Activated CD4-positive, alpha-beta T cell treated with anti-CD3 and anti-CD28 coated beads, Interleukin-2, amount 50 U/mL, for 4 hours (primary cell): ENCODE measurements at regions not wholly inside any gene's neighbourhood (a gene's known extent, or its start where the extent isn't known, plus 50 kb on each side); places are given as distances from the start of the nearest gene placed in this dataset.
"Not testable (repeated sequence)": the region's sequence is repeated elsewhere in the genome, so short reads cannot be mapped to it uniquely, and the experiment has no call there.

Experiments used
- DNase-seq, 2 experiments: peaks; one replicate each; pipeline ENCODE4 v3.0.0-alpha.2; 2020

DNA sequence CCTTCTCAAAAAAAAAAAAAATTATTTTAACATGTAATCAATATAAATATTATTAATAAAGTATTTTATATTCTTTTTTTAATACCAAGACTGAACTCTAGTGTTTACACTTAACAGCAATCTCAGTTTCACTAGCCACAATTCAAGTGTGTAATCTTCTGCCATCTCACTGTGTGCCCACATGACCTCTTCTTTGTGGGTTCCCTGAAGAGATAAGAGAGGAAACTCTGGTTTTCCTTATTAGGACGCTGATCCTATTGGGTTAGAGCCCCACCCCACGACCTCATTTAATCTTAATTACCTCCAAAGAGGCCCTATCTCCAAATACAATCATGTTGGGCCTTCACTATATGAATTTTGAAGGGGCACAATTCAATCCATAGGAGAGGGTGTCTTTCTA lies 177.6 kb downstream of the STK31 start:
- no peak for DNase-seq

DNA sequence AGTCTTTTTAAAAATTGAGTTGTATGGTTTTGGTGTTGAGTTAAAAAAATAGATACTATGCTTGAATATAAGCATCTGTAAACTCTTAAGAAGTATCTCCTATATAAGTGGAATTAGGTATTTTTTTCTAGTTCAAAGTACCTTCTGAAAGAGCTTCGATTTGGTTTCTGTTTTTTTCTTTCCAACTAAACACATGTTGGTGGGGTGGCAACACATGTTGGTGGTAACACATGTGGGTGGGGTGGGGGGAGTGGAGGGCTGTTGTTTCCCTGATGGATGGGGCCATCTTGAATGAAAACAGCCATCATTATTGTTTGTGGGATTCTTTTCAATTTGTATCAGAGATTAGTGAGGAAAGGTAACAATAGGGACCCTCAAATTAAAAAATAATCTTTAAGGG lies 178.9 kb downstream of the STK31 start:
- no peak for DNase-seq

DNA sequence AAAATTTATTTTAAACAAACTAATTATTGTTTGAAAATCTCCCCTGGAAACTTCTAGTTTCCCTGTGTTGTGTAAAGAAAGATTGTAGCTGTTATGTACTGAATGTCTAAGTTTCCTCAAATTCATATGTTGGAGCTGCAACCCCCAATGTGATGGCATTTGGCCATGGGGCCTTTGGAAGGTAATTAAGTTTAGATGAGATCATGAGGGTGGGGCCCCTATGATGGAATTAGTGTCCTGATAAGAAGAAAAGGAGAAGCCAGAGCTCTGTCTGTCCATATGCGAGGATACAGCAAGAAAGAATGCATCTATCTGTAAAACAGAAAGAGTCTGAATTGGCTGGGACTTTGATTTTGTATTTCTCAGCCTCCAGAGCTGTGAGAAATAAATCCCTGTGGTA lies 179.5 kb downstream of the STK31 start:
- no peak for DNase-seq

DNA sequence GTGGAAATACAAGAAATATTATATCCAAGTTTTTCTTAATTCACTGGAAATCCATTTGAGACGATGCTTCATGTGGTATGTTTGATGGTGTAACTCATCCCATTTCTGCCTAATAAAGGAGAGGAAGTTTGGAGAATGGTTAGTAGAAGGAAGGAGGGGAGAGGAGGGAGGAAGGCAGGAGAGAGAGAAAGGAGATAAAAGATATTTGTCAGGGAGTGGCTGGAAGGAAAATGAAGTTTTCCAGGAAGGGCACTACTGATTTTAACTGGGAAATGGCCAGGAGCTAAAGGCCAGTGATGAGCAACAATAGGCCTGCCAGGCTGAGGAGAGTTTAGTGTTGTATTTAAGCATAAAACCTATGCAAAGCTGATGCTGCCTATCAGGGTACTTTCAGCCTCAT lies 182.0 kb downstream of the STK31 start:
- no peak for DNase-seq

DNA sequence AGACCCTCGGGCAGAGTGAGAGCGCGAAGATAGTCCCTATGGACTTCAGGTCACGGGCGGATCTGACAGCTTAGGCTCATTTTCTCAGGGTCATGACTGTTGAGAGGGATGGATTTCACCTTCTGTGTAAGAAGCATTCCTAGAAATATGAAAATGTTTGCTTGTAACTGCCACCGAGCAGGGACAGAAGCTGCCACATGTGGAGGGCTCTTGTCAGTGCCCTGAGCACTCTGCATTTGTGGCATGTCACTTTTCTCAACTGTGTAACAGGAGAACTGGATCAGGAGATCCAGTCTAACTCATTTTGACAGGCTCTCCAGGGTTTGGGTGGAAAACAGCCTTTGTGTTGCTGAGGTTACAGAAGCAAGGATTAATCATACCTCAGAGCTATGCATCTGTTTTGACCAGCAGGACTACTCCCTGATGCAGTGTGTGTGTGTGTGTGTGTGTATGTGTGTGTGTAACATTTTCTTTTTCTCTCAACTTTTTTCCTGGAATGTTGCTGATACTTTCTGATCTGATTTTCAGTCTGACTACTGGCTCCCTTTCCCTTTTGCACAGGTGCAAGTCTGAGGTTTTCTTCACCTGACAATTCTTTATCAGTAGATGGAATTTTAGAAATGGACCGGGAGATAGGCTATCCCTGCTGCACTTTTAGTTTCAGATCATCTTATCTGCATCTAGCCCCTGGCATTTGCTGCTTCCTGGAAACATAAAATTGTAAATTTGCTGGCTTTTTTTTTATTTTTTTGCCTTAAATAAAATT lies 183.3 kb downstream of the STK31 start:
- no peak for DNase-seq

DNA sequence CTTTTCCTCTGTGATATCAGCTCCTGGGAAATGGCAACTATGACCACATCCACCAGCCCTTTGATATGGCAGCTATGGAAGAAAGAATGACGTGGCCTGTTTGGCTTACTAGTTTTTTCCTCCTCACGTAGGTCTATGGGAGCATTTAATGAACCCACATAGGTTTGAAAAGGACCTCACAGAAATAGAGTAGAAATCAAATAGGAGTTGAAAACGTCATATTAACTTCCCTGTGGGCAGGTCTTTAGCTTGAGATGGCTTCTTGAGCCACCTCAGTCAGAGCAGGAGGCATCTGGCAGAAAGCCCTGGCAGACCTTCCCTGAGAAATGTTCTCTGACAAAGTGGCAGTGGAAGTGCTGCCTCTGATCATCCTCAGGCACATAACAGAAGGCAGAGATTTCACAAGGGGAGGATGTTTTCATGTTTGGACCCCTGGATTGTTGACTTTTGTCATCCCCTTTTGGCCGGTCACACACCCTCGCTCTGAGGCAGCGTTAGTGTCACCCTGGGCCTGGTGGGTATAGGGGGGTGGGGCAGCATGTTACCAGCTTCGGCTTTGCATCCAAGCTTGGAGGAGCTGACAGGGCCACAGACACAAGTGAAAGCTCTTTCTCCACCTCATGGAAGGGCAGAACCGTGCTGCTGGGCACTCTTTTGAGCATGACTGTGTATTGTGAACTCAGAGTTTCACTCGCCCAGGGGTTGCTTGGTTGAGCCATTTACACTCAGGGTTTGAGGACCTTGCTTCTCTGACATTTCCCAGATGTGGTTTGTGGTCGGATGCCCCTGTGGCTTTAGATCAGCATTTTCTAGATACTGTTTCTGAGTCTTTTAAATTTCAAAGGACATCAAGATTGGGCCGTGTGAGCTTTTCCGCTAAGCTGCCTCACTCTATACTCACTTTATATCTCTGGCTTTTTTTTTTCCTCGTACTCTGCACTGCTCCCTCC lies 184.2 kb downstream of the STK31 start:
- DNase-seq: no peak

DNA sequence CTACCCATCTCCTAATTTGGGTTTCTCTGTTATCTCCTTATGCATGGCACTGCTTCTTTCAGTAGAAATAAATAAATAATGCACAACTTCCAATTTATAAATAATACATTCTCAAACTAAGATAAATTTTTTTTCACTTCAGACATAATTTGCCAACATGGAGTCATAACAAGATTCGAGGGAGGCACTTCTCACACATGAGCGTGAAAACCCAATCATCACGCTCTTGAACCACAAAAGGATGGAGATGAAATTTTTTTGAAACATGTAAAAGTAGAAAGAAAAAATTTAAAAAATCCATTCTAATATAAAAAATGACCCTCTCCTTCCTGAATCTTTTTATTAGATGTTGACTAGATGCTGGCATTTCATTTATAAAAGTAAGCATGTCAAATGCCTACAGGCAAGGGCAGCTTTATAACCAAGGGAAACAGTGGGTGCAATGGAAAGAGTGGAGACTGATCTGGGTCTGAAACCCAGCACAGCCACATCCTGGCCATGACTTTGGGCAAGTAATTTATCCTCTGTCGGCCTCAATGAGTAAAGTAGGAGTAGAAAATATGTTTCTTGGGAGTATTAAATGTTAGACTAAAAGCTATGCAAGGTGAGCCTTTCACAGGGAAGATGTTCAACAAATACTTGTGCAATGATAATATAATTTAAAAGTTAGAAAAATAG lies 185.0 kb downstream of the STK31 start:
- DNase-seq: no peak

DNA sequence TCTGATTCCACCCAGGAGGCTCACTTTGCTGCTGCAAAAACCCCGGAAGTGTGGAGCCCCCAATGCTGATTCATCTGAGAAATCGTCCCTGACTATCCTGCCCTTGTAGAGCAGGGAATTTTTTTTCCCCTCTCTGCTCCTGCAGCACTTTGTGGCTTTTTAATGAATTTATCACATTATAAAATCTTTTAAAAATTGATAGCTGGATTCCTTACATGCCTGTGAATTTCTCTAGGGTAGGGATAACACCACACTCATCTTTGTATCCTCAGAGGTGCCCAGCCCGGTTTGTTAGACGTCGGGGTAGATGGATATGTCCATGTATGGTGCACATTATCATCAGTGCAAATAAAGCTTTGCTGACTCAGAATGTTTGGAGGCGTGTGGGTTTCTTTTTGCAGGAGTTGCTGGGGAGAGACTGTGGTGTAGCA lies 185.7 kb downstream of the STK31 start:
- DNase-seq: no peak

DNA sequence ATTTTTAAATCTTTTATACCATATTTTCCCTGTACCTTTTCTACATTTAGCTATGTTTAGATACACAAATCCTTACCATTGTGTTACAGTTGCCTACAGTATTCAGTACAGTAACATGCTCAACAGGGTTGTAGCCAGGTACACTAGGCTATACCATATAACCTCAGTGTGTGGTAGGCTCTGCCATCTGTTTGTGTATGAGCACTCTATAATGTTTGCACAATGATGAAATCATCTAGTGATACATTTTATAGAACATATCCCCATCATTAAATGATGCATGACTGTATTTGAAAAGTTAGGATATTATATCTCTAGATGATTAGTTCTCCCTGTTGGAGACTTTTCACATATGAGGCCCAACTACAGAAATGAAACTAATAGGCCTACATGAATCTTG lies 188.6 kb downstream of the STK31 start:
- no peak for DNase-seq

DNA sequence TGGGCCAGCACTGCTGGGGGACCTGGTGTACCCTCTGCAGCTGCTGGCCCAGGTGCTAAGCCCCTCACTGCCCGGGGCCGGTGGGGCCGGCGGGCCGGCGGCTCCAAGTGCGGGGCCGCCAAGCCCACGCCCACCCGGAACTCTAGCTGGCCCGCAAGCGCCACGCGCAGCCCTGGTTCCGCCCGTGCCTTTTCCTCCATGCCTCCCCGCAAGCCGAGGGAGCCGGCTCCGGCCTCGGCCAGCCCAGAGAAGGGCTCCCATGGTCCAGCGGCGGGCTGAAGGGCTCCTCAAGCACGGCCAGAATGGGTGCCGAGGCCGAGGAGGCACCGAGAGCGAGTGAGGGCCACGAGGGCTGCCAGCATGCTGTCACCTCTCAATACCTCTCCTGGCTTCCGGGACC lies 194.9 kb downstream of the STK31 start:
- not testable (repeated sequence) for DNase-seq

DNA sequence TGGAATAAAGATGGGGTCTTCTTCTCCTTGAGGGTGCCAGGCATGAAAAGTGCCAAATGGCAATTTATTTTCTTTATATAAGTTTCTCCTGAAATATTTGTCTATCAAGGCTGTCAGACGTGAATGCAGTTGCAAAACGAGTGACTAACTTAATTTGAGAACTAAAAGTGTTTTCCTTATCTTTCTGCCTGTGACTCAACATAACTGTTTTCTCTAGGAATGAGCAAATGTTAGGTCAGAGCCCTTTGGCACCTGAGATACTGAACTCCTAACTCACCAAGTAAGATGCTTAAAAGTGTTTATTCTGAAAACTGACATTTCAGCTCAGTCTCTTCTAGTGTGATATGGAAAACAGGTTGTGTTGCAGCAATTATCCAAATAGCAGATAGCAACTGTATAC lies 197.0 kb downstream of the STK31 start:
- DNase-seq: no peak

DNA sequence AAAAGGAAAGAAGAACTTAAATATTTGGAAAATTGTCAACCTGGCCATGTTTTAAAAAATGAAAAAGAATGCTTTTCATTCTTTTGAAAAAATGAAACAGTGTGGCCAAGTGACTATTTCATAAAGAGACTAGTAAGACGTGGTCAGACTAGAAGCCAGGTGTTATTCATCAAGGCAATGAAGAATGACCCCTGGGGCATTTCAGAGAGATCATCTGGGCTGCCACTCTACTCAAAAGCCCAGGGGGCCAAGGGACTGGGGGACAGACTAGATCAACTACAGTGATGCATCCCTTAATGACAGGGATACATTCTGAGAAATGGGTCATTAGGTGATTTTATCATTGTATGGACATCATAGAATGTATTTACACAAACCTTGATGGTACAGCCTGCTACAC lies 199.4 kb downstream of the STK31 start:
- DNase-seq: no peak

DNA sequence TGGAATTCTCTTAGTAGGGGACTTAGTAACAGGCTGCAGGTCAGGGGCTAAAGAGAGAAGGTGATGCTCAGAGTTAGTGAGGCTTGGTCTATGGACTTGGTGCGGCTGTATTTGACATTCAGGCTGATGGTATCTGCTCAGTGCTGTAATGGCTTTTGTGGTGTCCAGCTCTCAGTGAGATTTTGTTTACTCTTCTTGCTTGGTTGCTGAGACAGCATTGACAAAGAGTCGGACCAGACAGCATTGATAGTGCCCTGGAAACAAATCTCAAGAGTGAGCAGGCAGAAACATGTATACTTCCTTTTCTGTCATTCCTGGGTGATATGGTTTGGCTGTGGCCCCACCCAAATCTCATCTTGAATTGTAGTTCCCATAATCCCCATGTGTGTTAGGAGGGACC lies 202.0 kb downstream of the STK31 start:
- DNase-seq: no peak

DNA sequence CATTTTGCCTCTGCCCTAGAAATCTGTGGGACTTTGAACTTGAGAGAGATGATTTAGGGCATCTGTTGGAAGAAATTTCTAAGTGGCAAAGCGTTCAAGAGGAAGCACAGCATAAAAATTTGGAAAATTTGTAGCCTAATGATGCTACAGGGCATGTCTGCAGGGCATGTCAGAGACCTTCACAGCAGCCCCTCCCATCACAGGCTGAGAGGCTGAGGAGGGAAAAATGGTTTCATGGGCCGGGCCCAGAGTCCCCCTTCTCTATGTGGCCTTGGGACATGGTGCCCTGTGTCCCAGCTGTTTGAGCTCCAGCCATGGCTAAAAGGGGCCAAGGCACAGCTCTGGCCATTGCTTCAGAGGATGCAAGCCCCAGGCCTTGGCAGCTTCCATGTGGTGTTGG lies 203.0 kb downstream of the STK31 start:
- DNase-seq: no peak

DNA sequence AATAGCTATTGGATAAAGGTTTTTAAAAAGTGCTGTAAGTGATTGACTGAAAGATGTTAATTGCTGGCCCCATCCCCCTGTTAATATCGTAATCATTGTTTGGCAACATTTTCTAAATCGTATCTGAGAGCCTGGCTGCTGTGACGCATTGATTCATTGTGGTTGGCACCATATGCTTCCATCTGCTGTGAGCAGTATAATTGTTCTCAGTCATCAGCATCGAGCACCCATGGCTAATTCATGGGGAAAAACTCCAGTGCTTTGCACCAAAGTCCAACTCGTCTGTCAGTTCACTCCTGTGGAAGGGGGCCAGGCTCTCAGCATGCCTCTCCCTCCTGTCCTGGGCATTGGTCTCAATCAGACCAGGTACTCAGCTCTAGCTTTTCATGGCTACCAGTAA lies 205.2 kb downstream of the STK31 start:
- DNase-seq: no peak

DNA sequence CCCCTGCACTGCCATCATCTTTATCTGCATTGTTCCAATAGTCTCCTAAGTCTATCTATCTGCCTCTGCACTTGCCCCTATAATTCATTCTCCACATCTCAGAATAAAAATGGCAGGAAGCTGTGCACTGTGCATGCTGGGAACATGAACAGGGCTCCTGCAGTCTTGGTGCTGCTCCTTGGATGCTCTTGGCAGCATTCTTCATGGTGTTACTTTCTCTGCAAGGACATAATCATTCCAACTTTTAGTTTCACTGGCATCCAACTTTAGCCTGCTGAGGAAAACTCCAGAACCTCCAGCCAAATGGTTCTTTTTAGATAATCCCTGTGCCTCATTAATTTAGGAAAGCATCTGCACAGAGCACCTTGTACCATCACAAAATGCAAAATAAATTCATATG lies 208.3 kb downstream of the STK31 start:
- DNase-seq: no peak

DNA sequence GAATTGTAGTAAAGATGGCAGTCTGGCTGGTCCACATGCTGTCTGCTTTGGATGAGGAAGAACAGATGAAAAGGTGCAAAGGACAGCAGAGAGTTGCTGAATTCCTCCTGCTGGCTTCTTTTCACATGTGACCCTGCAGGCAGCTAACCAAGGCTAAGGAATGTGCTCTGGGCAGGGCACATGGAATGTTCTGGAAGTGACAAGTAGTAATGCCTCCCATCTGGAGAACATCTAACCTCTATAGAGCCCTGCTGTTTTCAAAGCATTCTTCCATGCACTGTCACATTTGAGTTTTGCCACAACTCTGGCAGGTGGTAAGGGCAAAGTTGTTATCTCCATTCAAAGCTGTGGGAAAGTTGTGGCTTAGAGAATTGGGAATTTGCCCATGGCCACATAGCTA lies 208.8 kb downstream of the STK31 start:
- no peak for DNase-seq

DNA sequence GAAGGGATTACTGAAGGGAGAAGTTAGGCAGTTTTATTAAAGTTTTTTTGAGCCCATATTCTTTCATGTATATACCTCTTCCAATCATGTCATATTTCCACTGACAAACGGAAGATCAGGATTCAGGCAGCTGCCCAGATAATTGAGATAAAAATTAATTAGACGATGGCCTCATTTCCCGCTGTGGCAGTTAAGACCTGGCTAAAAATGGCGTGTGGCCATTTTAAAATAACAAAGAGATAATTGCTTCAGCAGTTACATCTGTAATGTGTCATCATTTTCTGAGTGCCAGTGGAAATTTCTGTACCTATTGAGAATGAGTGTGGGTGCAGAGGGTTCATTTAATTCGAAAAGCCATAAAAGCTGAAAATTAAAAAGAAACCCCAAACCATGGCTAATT lies 215.1 kb downstream of the STK31 start:
- no peak for DNase-seq

DNA sequence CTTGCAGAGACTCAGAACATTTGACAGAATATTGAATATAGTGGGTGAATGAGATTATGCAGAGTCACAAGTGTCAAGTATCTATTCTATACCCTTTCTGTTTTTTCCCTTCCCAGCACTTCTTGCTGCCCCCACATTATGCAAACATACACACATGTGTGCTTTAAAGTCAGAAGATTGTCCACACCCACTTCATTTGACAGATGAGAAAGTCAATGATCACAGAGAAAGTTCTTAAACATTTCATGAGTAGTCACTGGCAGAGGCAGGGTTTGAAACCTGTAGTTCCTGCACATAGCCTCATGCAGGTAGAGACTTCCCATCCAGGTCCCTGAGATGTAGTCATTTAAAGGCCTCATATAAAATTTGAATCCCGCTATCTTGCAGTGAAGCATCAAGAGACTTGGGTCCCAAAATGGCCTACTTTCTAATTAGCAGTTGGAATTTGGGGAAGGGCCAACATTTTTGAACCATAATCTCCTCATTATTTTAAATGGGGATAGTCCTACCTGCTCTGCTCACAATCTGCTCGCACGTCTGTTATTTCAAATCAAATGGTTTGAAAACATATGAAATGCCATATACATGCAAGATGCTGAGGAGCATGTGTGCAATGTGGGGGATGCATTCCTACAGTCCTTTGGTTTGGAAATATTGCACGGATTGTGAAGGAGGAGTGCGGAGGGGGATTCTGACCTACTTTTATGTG lies 217.8 kb downstream of the STK31 start:
- DNase-seq: no peak

DNA sequence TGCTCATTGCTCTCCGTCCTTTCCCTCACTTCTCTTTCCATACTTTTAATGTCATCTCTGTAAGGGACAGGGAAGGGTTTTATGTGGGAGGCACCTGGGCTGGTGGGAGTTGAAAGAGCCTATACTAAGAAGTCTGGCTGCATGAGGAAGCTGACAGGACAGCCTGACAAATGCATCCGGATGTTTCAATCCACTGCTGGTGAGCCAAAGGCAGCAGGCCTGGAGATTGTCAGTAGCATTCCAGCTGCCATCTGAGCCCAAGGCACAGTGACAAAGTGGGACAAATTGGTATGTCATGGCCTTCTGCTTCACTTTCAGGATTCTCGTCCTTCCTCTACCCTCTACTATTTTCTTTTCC lies 218.4 kb downstream of the STK31 start:
- no peak for DNase-seq

DNA sequence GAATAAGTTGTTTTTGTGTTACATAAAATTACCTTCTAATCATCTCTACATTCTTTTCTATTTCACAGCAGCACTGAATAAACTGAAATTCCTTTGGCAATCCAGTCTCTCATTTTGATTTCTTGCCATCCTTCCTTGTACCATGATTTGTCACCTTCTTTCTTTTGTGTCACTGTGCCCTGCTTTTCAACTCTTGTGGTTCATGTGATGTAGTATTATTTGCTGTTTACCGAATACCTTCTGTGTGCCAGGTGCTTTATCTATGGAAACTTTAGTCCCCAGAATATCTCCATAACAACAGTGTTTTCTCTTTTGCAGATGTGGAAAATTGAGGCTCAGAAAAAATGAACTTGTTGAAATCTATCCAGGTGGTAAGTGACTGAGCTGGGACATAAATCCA lies 220.3 kb downstream of the STK31 start:
- no peak for DNase-seq

DNA sequence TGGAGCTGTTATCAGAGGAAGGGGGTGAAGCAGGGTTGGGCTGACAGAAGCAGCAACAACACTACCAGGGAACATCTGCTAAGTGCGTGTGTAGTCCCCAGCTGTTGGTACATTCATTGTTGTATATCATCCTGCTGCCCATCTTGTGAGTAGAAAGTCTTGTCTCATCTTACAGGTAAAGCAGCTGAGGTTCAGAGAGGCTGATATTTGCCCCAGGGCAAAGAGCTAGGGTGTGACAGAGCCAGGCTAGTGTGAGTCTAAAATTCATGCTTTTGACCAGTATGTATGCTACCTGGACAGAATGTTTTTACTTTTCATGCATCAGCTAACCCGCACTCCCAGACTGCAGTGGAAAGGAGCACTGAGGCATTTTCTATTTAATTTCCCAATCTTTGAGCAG lies 221.6 kb downstream of the STK31 start:
- DNase-seq: no peak

DNA sequence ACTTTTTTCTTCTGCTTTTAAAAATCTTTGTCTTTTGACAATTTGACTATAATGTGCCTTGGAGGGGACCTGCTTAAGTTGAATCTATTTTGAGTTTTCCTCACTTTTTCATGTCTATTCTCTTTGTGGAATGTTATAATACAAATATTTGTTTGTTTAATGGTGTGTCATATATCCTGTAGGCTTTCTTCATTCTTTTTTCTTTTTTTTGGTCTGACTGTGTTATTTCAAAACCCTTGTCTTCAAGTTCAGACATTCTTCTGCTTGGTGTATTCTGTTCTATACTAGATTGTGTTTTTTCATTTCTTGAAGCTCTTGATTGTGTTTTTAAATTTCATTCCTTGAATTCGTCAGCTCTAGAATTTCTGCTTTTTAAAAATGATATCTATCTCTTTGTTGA lies 228.2 kb downstream of the STK31 start:
- DNase-seq: no peak
